Activated CD4-positive, alpha-beta memory T cell treated with anti-CD3 and anti-CD28 coated beads for 36 hours (primary cell): ENCODE measurements at regions not wholly inside any gene's neighbourhood (a gene's known extent, or its start where the extent isn't known, plus 50 kb on each side); places are given as distances from the start of the nearest gene placed in this dataset.

Experiments
- CTCF ChIA-PET: fragments of 350-600 bp; sonication (Branson Sonifier 250); formaldehyde crosslinking; loops from one replicate; lab custom pipeline; 2021; ENCODE audit warnings: antibody characterized with exemption, inconsistent platforms; lab: Charles Lee
- POLR2A ChIA-PET: fragments of 350-600 bp; sonication (Branson Sonifier 250); formaldehyde crosslinking; loops from one replicate; lab custom pipeline; 2021; ENCODE audit warnings: antibody characterized with exemption; lab: Charles Lee
- DNase-seq: peaks from one replicate; pipeline ENCODE4 v3.0.0-alpha.2; 2020
- H3K27ac Mint-ChIP-seq: one replicate; pipeline ENCODE4 v1.8.0; 2021; ENCODE audit warnings: mixed read lengths
- H3K27me3 Mint-ChIP-seq: one replicate; pipeline ENCODE4 v1.8.0; 2021; ENCODE audit warnings: mixed read lengths
- H3K36me3 Mint-ChIP-seq: one replicate; pipeline ENCODE4 v1.8.0; 2021; ENCODE audit warnings: mixed read lengths
- H3K4me1 Mint-ChIP-seq: one replicate; pipeline ENCODE4 v1.8.0; 2021; ENCODE audit warnings: low read depth, mixed read lengths
- H3K4me3 Mint-ChIP-seq: one replicate; pipeline ENCODE4 v1.8.0; 2021; ENCODE audit warnings: mild to moderate bottlenecking, mixed read lengths
- H3K9me3 Mint-ChIP-seq: one replicate; pipeline ENCODE4 v1.8.0; 2021; ENCODE audit warnings: mixed read lengths
- intact Hi-C: fragments of 100-400 bp; cut with micrococcal nuclease; formaldehyde crosslinking; loops from one replicate; pipeline ENCODE4 v1.15.1; 2023

GRCh38 chr3:150141790-150142326 is 171.2 kb upstream of the PFN2 start:
- DNase-seq, result no peak
- Mint-ChIP-seq H3K36me3 (no peaks in the 10 kb centered on the region), H3K27me3 (peaks cover 4% of the 10 kb centered on the region), H3K4me3 (no peak overlapping the region), H3K9me3 (no peaks in the 10 kb centered on the region), H3K4me1 (no peaks in the 10 kb centered on the region), H3K27ac (no peak overlapping the region)
- intact Hi-C loops, result no loop called here
- ChIA-PET POLR2A (no interaction called here), CTCF (no interaction called here)

- POLR2A ChIA-PET, result no interaction called here
- Mint-ChIP-seq H3K36me3 (no peaks in the 10 kb centered on the region), H3K9me3 (no peaks in the 10 kb centered on the region), H3K4me1 (no peaks in the 10 kb centered on the region), H3K27ac (no peak overlapping the region), H3K27me3 (peaks cover 6% of the 10 kb centered on the region), H3K4me3 (no peak overlapping the region)
- CTCF ChIA-PET, result no interaction called here
- no peak for DNase-seq
- intact Hi-C loops, result no loop called here
Measured at GRCh38 chr3:150140614-150141321, 170.1 kb upstream of the PFN2 start.

- CTCF ChIA-PET, result no interaction called here
- H3K27me3 Mint-ChIP-seq, result peaks cover 2% of the 10 kb centered on the region
- no peaks in the 10 kb centered on the region for H3K36me3 Mint-ChIP-seq
- DNase-seq, result no peak
- intact Hi-C loops, result no loop called here
- no peaks in the 10 kb centered on the region for H3K4me1 Mint-ChIP-seq
- no peak overlapping the region for H3K4me3 Mint-ChIP-seq
- POLR2A ChIA-PET, result no interaction called here
- H3K27ac Mint-ChIP-seq, result no peak overlapping the region
- H3K9me3 Mint-ChIP-seq, result no peaks in the 10 kb centered on the region
Measured at GRCh38 chr3:150138824-150139223, 168.1 kb upstream of the PFN2 start.

DNA sequence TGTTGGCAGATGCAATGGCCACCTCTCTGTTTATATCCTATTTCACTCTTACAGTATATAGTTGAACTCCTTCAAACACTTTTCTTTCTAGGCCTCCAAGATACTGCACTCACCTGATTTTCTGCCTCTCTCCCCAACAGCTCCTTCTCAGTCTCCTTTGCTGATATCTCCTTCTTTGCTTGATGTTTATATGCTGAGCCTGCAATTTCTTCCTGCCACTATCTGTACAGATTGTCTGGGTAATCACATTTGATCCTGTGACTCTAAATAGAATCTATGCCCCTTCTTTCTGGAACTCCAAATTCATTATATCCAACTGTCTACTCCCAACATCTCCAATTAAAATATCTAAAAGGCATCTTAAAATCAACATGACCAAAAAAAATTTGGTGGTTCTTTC is 165.5 kb upstream of the PFN2 start:
- H3K27ac Mint-ChIP-seq, result no peak overlapping the region
- H3K4me1 Mint-ChIP-seq, result no peaks in the 10 kb centered on the region
- peaks cover 8% of the 10 kb centered on the region for H3K27me3 Mint-ChIP-seq
- no peaks in the 10 kb centered on the region for H3K36me3 Mint-ChIP-seq
- intact Hi-C loops, result no loop called here
- no peaks in the 10 kb centered on the region for H3K9me3 Mint-ChIP-seq
- no peak for DNase-seq
- H3K4me3 Mint-ChIP-seq, result no peak overlapping the region
- ChIA-PET CTCF (no interaction called here), POLR2A (no interaction called here)

DNA sequence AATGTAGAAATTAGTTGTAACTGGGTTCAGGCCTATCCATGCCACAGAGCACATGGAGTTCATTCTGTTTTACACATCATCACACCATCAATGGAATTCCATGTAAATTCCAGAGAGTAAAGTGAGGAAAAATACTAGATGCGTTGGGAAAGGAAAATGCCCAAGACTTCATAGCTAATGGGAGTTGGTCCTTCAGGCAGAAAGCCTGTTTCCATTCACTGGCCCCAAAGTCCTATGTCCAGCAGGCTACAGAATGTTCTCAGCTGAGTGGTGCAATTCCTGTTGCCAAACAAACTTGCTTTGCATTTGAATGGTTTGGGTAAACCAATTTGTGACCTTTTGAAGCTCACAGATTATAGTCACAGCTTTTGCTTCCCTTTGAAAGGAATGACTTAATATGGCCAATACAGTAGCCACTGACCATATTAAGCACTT is 164.6 kb upstream of the PFN2 start:
- CTCF ChIA-PET, result no interaction called here
- Mint-ChIP-seq H3K4me3 (no peak overlapping the region), H3K36me3 (no peaks in the 10 kb centered on the region), H3K27me3 (peaks cover 8% of the 10 kb centered on the region), H3K9me3 (no peaks in the 10 kb centered on the region), H3K27ac (no peak overlapping the region), H3K4me1 (no peaks in the 10 kb centered on the region)
- POLR2A ChIA-PET, result no interaction called here
- DNase-seq, result no peak
- intact Hi-C loops, result no loop called here

DNA sequence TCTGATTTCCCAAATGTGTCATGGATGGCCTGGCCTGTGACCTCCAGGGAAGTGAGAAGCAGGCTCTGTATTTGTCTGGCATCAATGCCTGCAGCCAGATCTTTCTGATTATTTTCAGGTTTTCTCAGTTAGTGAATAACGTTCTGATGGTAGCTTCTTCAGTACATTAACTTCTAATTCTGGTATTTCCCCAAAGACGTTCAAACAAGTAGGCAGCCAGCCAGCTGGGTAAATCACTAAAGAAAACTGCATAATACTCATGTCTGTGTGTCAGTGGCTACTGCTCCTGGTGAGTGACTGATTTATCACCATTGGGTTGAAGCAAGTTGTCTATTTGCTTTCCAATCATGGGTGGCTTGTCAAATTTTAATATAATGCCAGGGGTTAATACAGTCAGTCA is 162.6 kb upstream of the PFN2 start:
- ChIA-PET POLR2A (no interaction called here), CTCF (interaction anchor here (1.2 kb wide), 1 partner anchor 51 kb away, joined by 3 read pairs; no protein-coding TSS in a partner anchor)
- intact Hi-C loops, result no loop called here
- Mint-ChIP-seq H3K27me3 (peaks cover 12% of the 10 kb centered on the region), H3K9me3 (no peaks in the 10 kb centered on the region), H3K36me3 (no peaks in the 10 kb centered on the region), H3K27ac (no peak overlapping the region), H3K4me3 (no peak overlapping the region), H3K4me1 (no peaks in the 10 kb centered on the region)
- DNase-seq, result no peak

GRCh38 chr3:150132101-150132749 is 161.5 kb upstream of the PFN2 start:
- Mint-ChIP-seq H3K4me3 (no peak overlapping the region), H3K27me3 (peaks cover 12% of the 10 kb centered on the region), H3K27ac (no peak overlapping the region), H3K36me3 (no peaks in the 10 kb centered on the region), H3K4me1 (no peaks in the 10 kb centered on the region), H3K9me3 (no peaks in the 10 kb centered on the region)
- ChIA-PET CTCF (interaction anchor here (1.2 kb wide), 1 partner anchor 52 kb away, joined by 3 read pairs; no protein-coding TSS in a partner anchor), POLR2A (no interaction called here)
- intact Hi-C loops, result no loop called here
- DNase-seq, result no peak

DNA sequence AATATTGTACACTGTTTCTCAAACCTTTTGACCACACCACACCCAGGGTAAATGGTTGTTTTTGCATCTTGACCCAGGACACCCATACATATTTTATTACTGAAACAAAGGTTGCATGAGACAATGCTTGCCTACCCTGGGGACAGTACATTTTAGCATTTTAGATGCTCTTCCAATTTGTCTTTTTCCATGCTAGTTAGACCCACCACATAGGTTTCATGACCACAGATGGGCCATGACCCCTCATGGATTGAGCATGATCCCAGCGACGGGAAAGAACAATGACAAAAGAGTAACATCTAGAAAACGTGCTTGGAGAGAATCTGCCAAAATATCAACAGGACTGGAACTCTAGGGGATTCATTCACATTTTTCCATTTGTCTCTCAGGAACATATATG is 161.0 kb upstream of the PFN2 start:
- intact Hi-C loops, result no loop called here
- no peaks in the 10 kb centered on the region for H3K4me1 Mint-ChIP-seq
- ChIA-PET POLR2A (no interaction called here), CTCF (no interaction called here)
- H3K9me3 Mint-ChIP-seq, result no peaks in the 10 kb centered on the region
- no peak overlapping the region for H3K4me3 Mint-ChIP-seq
- DNase-seq, result no peak
- H3K27me3 Mint-ChIP-seq, result peaks cover 12% of the 10 kb centered on the region
- no peaks in the 10 kb centered on the region for H3K36me3 Mint-ChIP-seq
- no peak overlapping the region for H3K27ac Mint-ChIP-seq

DNA sequence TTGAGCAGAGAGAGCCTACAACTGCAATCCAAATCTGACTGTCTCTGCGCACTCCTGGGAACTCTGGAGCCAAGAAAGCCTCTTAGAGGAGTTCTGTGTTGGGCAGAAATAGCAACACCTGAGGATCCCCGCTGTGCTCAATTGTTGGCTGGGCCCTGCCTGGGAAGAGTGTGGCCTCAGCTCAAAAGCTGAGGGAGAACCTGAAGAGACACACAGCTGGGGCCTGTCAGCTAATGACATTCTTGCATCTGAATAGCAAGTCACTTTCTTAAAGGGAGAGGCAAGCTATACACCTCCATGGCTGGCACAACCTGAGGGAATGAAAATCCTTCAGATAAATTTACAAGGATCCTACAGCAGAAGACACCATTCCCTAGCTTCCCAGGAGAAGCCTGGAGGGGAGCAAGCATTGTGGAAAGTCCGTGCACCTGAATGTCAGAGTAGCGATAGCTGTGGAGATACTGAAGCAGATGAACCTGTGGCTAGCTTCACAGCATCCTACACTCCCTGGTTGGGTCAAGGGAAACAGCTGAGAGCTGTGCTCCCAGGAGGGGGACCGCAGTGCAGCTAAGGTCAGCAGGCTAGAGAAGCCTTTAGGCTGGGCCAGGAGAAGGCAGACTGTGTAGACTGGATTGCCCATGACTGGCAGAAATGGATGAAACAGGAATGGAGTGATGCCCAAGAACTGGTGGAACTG is 159.9 kb upstream of the PFN2 start:
- intact Hi-C loops, result no loop called here
- Mint-ChIP-seq H3K27ac (no peak overlapping the region), H3K9me3 (no peaks in the 10 kb centered on the region), H3K27me3 (peaks cover 15% of the 10 kb centered on the region), H3K36me3 (no peaks in the 10 kb centered on the region), H3K4me3 (no peak overlapping the region), H3K4me1 (no peaks in the 10 kb centered on the region)
- CTCF ChIA-PET, result no interaction called here
- DNase-seq, result no peak
- POLR2A ChIA-PET, result no interaction called here

- Mint-ChIP-seq H3K27me3 (peaks cover 15% of the 10 kb centered on the region), H3K4me3 (no peak overlapping the region), H3K4me1 (no peaks in the 10 kb centered on the region), H3K36me3 (no peaks in the 10 kb centered on the region), H3K9me3 (no peaks in the 10 kb centered on the region), H3K27ac (no peak overlapping the region)
- intact Hi-C loops, result no loop called here
- ChIA-PET POLR2A (no interaction called here), CTCF (interaction anchor here (1.5 kb wide), 1 partner anchor 55 kb away, joined by 3 read pairs; no protein-coding TSS in a partner anchor)
- no peak for DNase-seq
Measured at GRCh38 chr3:150129166-150129565, 158.5 kb upstream of the PFN2 start.

DNA sequence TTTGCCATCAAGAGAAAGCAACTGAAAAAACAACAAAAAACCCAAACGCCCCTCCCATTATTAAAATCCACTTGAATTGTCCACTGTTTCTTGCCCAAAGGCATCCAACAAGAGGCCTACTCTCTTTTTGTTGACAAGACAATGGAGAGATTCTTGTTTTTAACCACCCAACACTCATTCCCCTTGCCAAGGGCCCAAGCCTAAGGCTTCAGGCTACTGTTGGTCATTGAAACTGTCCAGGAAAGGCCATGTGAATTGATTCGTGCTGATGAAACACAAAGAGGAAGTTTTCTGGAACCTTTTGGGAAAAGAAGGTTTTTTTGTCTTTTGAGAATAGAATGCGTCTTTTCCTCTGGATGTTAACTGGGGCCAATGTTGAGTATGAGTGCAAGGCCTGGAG is 157.4 kb upstream of the PFN2 start:
- H3K4me1 Mint-ChIP-seq, result no peaks in the 10 kb centered on the region
- peaks cover 15% of the 10 kb centered on the region for H3K27me3 Mint-ChIP-seq
- no peaks in the 10 kb centered on the region for H3K36me3 Mint-ChIP-seq
- CTCF ChIA-PET, result no interaction called here
- intact Hi-C loops, result no loop called here
- no peak for DNase-seq
- H3K4me3 Mint-ChIP-seq, result no peak overlapping the region
- POLR2A ChIA-PET, result no interaction called here
- H3K9me3 Mint-ChIP-seq, result no peaks in the 10 kb centered on the region
- H3K27ac Mint-ChIP-seq, result no peak overlapping the region

DNA sequence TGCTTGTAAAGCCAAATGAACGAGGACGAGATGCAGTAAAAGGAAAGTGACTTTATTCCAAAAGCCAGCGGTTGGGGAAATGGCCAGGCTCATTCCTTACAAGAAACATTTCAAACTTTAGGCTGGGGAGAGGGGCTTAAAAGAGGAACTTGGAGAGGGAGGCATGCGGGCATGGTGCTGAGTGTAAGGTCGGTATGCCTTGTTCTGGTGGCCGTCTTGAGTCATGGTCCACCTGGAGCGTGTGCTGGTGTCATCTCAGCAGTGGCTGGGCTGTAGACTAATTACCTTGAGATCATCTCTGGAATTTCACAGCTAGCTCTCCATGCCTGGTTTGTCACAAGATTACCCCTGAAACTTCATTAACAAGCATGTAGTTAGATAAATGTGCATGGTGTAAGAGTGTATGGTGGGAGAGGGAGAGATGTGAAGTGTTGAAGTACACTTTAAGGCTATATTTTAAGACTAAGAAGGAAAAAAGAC is 156.4 kb upstream of the PFN2 start:
- Mint-ChIP-seq H3K4me1 (no peaks in the 10 kb centered on the region), H3K27ac (no peak overlapping the region), H3K27me3 (peaks cover 10% of the 10 kb centered on the region), H3K9me3 (no peaks in the 10 kb centered on the region), H3K4me3 (no peak overlapping the region), H3K36me3 (no peaks in the 10 kb centered on the region)
- intact Hi-C loops, result no loop called here
- ChIA-PET CTCF (no interaction called here), POLR2A (no interaction called here)
- DNase-seq, result no peak
